Activated T-helper 17 cell treated with anti-CD3 and anti-CD28 coated beads, Interleukin-2, amount 50 U/mL, for 72 hours (primary cell): ENCODE measurements at regions not wholly inside any gene's neighbourhood (a gene's known extent, or its start where the extent isn't known, plus 50 kb on each side); places are given as distances from the start of the nearest gene placed in this dataset.

Source experiments
- ATAC-seq: fragments of 150-1000 bp; cut with Tn5 transposase; replicated peaks from 2 replicates; pipeline ENCODE4 v1.10.0; 2021; ENCODE audit warnings: mild to moderate bottlenecking, moderate library complexity
- H3K27ac Mint-ChIP-seq: one replicate; pipeline ENCODE4 v1.8.0; 2022; ENCODE audit warnings: mixed read lengths
- H3K27me3 Mint-ChIP-seq: one replicate; pipeline ENCODE4 v1.8.0; 2022; ENCODE audit warnings: mixed read lengths
- H3K36me3 Mint-ChIP-seq: one replicate; pipeline ENCODE4 v1.8.0; 2022; ENCODE audit warnings: low read depth, mild to moderate bottlenecking, mixed read lengths
- H3K4me1 Mint-ChIP-seq: one replicate; pipeline ENCODE4 v1.8.0; 2022; ENCODE audit warnings: mixed read lengths
- H3K4me3 Mint-ChIP-seq: one replicate; pipeline ENCODE4 v1.8.0; 2022; ENCODE audit warnings: mild to moderate bottlenecking, mixed read lengths
- H3K9me3 Mint-ChIP-seq: one replicate; pipeline ENCODE4 v1.8.0; 2022; ENCODE audit warnings: mixed read lengths

- no peaks in the 10 kb centered on the region for H3K36me3 Mint-ChIP-seq
- no peak overlapping the region for H3K4me3 Mint-ChIP-seq
- H3K4me1 Mint-ChIP-seq = no peaks in the 10 kb centered on the region
- H3K27ac Mint-ChIP-seq = no peak overlapping the region
- H3K27me3 Mint-ChIP-seq = peaks cover 22% of the 10 kb centered on the region
- H3K9me3 Mint-ChIP-seq = no peaks in the 10 kb centered on the region
- no peak for ATAC-seq
Measured at GRCh38 chr4:4808086-4808485, 51.4 kb upstream of the MSX1 start.

DNA sequence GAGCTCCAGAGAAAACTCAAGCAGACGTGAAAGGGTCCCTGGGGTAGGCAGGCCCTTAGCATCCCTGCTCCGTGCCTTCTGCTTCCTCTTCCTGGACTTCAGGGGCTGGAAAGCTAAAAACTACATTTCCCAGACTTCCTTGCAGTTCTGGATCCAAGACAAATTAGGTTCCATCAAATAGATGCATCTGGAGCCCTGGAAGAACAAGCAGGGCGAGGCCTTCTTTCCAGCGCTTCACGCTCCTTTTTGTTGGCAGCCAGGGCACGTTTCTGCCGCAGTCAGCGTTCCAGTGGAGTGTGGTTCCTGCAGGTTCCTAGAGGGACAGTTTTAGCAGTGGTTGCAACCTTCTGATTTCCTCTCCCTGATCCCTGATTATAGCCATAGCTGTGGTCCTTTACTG is 53.6 kb upstream of the MSX1 start:
- no peak for ATAC-seq
- H3K36me3 Mint-ChIP-seq = no peaks in the 10 kb centered on the region
- H3K4me1 Mint-ChIP-seq = no peaks in the 10 kb centered on the region
- H3K27me3 Mint-ChIP-seq = peaks cover 4% of the 10 kb centered on the region
- H3K27ac Mint-ChIP-seq = no peak overlapping the region
- no peaks in the 10 kb centered on the region for H3K9me3 Mint-ChIP-seq
- H3K4me3 Mint-ChIP-seq = no peak overlapping the region

DNA sequence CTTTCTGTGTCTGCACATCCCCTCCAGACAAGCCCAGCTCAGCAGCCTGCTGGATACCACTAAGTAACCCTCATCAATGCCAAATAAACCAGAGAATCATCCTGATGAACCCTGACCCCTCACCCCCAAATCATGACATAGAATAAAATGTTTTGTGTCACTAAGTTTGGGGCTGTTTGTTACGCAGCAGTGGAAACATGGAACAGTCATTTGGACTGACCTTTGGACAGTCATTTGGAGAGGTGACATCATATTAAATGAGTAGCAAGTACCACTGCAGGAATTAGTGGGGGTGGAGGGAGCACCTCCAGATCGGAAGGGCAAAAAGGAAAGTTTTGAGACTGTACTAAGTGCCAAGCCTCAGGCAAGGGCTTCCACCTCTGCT is 55.6 kb upstream of the MSX1 start:
- Mint-ChIP-seq H3K4me3 (no peak overlapping the region), H3K27me3 (peaks cover 4% of the 10 kb centered on the region), H3K9me3 (no peaks in the 10 kb centered on the region), H3K4me1 (no peaks in the 10 kb centered on the region), H3K36me3 (no peaks in the 10 kb centered on the region), H3K27ac (no peak overlapping the region)
- no peak for ATAC-seq

DNA sequence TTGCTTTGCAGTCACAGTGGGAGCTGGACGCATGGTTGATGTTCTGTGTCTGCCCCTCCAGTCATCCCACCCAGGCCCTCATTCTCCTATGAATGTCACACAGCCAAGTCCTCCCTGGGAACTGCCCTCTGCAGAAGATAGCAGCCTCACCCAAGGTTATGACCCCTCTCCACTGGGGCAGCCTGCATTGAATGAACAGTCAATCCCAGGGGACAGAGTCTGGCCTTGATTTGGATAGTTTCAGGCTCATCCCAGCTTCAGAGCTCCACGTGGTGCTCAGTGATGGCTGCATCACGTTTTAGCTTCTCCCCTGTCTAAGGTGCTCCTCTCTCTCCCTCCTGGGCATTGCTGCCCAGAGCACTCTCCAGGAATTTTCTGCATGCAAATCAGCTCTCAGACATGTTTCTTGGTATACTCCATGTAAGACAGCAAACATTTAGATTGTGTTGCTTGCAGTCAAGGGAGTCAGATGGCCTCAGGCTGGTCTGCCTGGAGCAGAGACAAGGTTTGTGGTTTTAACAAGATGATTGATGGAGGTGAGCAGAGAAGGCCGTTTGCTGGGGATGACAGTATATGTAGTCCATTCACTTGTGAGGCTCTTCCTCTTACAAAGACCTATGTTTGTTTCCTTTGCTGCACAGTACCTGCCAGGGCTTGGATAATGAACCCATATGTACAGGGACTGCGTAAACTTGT is 56.1 kb upstream of the MSX1 start:
- no peaks in the 10 kb centered on the region for H3K9me3 Mint-ChIP-seq
- H3K4me1 Mint-ChIP-seq = no peaks in the 10 kb centered on the region
- H3K27me3 Mint-ChIP-seq = peaks cover 7% of the 10 kb centered on the region
- H3K27ac Mint-ChIP-seq = no peak overlapping the region
- H3K4me3 Mint-ChIP-seq = no peak overlapping the region
- H3K36me3 Mint-ChIP-seq = no peaks in the 10 kb centered on the region
- no peak for ATAC-seq

GRCh38 chr4:4800646-4801408 is 58.6 kb upstream of the MSX1 start:
- Mint-ChIP-seq H3K36me3 (no peaks in the 10 kb centered on the region), H3K27me3 (peaks cover 13% of the 10 kb centered on the region), H3K9me3 (peaks cover 6% of the 10 kb centered on the region), H3K4me1 (no peaks in the 10 kb centered on the region), H3K27ac (no peak overlapping the region), H3K4me3 (no peak overlapping the region)
- ATAC-seq = no peak

- Mint-ChIP-seq H3K27me3 (peaks cover 24% of the 10 kb centered on the region), H3K36me3 (no peaks in the 10 kb centered on the region), H3K9me3 (peaks cover 14% of the 10 kb centered on the region), H3K4me1 (no peaks in the 10 kb centered on the region), H3K4me3 (no peak overlapping the region), H3K27ac (no peak overlapping the region)
- ATAC-seq = no peak
Measured at GRCh38 chr4:4794421-4794820, 65.0 kb upstream of the MSX1 start.

- Mint-ChIP-seq H3K4me1 (no peaks in the 10 kb centered on the region), H3K4me3 (no peak overlapping the region), H3K27me3 (peaks cover 20% of the 10 kb centered on the region), H3K27ac (no peak overlapping the region), H3K9me3 (peaks cover 25% of the 10 kb centered on the region), H3K36me3 (no peaks in the 10 kb centered on the region)
- no peak for ATAC-seq
Measured at GRCh38 chr4:4792466-4792865, 67.0 kb upstream of the MSX1 start.

DNA sequence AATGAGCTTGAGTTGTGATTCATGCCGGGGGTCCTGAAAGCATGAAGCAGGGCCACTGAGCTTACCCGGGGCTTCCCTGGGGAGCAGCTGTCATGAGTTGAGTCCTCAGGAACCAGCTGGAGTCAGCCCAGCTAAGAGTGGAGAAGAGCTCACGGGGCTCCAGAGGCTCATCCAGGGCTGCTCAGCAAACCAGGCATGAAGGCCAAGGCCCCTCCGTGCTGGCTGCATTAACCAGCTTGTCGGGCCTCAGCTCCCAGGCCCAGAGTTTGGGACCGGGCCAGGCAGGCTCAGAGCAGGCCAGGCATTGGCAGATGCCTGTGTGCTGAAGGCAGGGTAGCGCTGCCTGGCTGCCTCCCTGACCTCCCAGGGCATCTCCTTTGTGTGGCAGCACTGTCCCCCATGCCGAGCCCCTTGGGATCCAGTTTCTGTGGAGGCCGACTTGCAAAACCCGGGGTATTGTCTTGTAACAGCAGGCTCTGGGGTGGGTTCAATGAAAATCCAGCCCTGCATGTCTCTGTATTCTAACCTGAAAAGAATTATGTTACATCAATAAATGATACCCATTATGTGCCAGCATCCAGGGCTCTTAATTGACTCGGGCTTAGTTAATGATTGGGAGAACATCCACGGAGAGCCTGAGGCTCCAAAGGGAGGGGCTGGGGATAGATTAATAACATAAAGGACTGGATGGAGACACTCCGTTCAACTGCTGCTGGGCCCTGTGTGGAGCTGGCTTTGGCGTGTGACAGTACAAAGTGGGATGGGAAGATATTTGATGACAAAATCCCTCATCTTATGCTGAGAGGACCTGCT is 68.0 kb upstream of the MSX1 start:
- Mint-ChIP-seq H3K9me3 (peaks cover 23% of the 10 kb centered on the region), H3K4me1 (no peaks in the 10 kb centered on the region), H3K27ac (no peak overlapping the region), H3K27me3 (peaks cover 16% of the 10 kb centered on the region), H3K36me3 (no peaks in the 10 kb centered on the region), H3K4me3 (no peak overlapping the region)
- ATAC-seq = no peak

GRCh38 chr4:4789462-4789861 is 70.0 kb upstream of the MSX1 start:
- Mint-ChIP-seq H3K4me3 (no peak overlapping the region), H3K9me3 (peaks cover 21% of the 10 kb centered on the region), H3K4me1 (no peaks in the 10 kb centered on the region), H3K27ac (no peak overlapping the region), H3K36me3 (no peaks in the 10 kb centered on the region), H3K27me3 (peaks cover 12% of the 10 kb centered on the region)
- no peak for ATAC-seq

- no peaks in the 10 kb centered on the region for H3K4me1 Mint-ChIP-seq
- ATAC-seq = no peak
Measured at GRCh38 chr4:4788573-4788972, 70.9 kb upstream of the MSX1 start.

GRCh38 chr4:4787421-4787820 is 72.0 kb upstream of the MSX1 start:
- peaks cover 2% of the 10 kb centered on the region for H3K27me3 Mint-ChIP-seq
- H3K36me3 Mint-ChIP-seq = no peaks in the 10 kb centered on the region
- ATAC-seq = peak; percentile 23
- H3K4me3 Mint-ChIP-seq = no peak overlapping the region
- peaks cover 15% of the 10 kb centered on the region for H3K9me3 Mint-ChIP-seq
- no peaks in the 10 kb centered on the region for H3K4me1 Mint-ChIP-seq
- no peak overlapping the region for H3K27ac Mint-ChIP-seq

More at GRCh38 chr4:4788573-4788972, 70.9 kb upstream of the MSX1 start:
- Mint-ChIP-seq H3K27ac (no peak overlapping the region), H3K9me3 (peaks cover 21% of the 10 kb centered on the region), H3K36me3 (no peaks in the 10 kb centered on the region), H3K4me3 (no peak overlapping the region), H3K27me3 (peaks cover 6% of the 10 kb centered on the region)

- H3K9me3 Mint-ChIP-seq = peaks cover 12% of the 10 kb centered on the region
- no peak overlapping the region for H3K4me3 Mint-ChIP-seq
- ATAC-seq = no peak
- H3K4me1 Mint-ChIP-seq = no peaks in the 10 kb centered on the region
- H3K27ac Mint-ChIP-seq = no peak overlapping the region
- peaks cover 7% of the 10 kb centered on the region for H3K27me3 Mint-ChIP-seq
- no peaks in the 10 kb centered on the region for H3K36me3 Mint-ChIP-seq
Measured at GRCh38 chr4:4784379-4784778, 75.1 kb upstream of the MSX1 start.

DNA sequence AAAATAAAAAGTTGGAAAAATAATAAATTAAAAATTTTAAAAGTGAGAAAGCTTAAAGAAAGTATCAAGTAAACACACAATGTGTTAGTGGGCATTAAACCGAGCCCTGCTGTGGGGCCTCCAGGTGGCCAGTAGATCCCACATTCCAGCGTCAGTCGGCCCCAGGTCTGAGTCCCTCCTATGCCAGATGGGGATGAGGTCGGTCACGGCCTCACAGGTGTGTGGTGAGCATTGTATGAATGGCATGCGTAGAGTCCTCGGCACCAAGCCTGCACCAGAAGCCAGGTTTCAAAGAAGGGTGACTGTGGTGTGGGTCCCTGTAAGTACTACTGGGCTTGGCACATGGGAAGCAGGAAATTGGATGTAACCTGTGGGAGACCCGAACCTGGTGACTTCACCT is 75.6 kb upstream of the MSX1 start:
- no peak overlapping the region for H3K4me3 Mint-ChIP-seq
- H3K4me1 Mint-ChIP-seq = no peaks in the 10 kb centered on the region
- no peak overlapping the region for H3K27ac Mint-ChIP-seq
- peaks cover 6% of the 10 kb centered on the region for H3K9me3 Mint-ChIP-seq
- H3K27me3 Mint-ChIP-seq = peaks cover 7% of the 10 kb centered on the region
- ATAC-seq = no peak
- H3K36me3 Mint-ChIP-seq = no peaks in the 10 kb centered on the region

DNA sequence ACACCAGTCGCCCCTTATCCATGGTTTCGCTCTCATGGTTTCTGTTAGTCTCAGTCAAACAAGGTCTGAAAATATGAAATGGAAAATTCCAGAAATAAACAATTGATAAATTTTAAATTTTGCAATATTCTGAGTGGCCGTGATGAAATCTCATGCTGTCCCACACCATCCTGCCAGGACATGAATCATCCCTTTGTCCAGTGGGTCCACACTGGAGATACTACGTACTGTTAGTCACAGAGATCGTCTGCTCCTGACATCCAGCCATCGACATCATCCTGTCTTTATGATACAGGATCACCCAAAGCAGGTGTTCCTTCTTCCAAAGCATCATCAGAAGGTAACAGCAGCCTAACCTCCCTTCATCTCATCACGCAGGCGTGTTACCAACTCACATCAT is 76.5 kb upstream of the MSX1 start:
- H3K4me1 Mint-ChIP-seq = no peaks in the 10 kb centered on the region
- no peaks in the 10 kb centered on the region for H3K36me3 Mint-ChIP-seq
- no peak for ATAC-seq
- peaks cover 7% of the 10 kb centered on the region for H3K27me3 Mint-ChIP-seq
- no peak overlapping the region for H3K27ac Mint-ChIP-seq
- H3K9me3 Mint-ChIP-seq = peaks cover 6% of the 10 kb centered on the region
- H3K4me3 Mint-ChIP-seq = no peak overlapping the region
